UCSD-AML1 (cell line): ENCODE measurements at regions not wholly inside any gene's neighbourhood (a gene's known extent, or its start where the extent isn't known, plus 50 kb on each side); places are given as distances from the start of the nearest gene placed in this dataset.
A peak's percentile ranks its signal among the peaks of the same experiment; 100 is the strongest.
"Not testable (repeated sequence)": the region's sequence is repeated elsewhere in the genome, so short reads cannot be mapped to it uniquely, and the experiment has no call there.

Experiments used
- DNase-seq: peaks from one replicate; lab custom pipeline; 2025; ENCODE audit not compliant: unreplicated experiment; lab: John Stamatoyannopoulos, UW

DNA sequence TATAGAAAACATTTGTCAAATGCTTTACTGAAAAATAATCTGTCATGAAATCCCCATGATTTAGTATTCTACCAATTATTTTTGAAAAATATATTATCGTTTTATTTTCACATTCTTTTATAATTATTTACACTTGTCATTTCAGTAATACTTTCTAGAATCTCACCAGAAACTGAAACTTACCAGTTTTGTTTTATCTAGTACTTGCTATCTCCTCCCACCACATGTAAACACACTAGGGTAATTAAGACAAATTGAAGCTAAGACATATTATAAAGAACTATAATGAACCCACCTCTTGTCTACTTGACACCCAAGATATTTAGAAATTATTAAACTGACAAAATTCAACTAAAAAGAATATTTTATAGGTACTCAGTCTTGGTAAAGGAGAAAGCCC lies 51.5 kb upstream of the GRM3 start:
- no peak for DNase-seq

DNA sequence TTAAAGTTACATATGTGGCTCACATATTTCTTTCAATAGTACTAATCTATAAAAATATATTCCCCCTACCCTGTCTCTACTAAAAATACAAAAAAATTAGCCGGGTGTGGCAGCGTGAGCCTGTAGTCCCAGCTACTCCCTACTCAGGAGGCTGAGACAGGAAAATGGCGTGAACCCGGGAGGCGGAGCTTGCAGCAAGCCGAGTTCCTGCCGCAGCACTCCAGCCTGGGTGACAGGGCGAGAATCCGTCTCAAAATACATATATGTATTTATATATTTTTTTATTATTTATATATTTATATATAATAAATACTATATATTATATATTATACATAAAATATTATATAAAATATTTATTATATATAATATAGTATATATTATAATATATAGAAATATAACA lies 69.7 kb upstream of the GRM3 start:
- DNase-seq: no peak

DNA sequence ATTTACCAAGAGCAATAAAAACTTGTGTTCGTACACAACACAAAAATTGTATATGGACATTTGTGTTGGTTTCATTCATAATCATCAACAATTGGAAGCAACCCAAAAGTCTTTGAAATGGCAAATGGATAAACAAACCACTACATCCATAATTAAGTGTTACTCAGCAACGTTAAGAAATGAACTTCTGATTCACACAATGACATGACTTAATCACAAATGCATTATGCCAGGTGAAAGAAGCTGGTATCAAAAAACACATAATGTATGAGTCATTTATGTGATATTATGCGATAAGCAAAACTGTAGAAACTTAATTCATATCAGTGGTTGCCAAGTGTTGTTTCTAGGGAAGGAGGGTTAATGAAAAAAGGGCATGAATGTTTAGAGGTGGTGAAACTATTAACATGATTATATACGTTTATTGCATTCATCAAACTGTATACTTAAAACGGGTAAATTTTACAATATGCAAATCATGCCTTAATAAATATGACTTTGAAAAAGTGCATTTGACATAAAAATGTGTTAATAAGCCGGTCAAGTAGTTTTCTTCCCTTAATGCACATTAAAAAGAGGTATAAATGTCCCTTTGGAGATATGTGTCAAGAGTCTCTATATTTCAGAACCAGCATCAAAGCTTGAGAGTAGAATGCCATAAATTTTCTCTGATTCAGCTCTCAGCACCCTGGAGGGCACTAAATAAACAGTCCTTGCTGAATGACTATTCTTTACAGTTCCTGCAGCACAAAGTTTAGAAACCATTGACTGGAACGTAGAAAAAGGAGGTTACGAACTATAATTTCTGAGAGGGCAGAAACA lies 84.8 kb upstream of the GRM3 start:
- no peak for DNase-seq

DNA sequence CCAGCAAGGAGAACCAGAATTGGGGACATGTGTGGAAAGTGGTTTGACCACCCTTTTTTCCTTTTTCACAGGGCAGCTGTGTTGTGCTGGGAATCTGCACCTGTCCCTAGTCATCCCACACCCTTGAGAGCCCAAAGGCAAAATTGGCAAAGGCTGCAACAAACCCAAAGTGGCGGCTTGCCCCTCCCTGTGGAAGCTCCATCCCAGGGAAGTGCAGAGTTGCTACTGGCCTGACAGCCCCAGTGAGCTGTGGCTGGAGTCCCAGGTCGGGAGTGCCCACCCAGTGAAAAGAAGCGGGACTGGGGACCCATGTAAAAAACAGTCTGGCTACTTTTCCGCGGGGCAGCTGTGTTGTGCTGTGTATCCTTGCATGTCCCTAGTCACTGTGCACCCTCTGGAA lies 109.1 kb upstream of the GRM3 start:
- no peak for DNase-seq

DNA sequence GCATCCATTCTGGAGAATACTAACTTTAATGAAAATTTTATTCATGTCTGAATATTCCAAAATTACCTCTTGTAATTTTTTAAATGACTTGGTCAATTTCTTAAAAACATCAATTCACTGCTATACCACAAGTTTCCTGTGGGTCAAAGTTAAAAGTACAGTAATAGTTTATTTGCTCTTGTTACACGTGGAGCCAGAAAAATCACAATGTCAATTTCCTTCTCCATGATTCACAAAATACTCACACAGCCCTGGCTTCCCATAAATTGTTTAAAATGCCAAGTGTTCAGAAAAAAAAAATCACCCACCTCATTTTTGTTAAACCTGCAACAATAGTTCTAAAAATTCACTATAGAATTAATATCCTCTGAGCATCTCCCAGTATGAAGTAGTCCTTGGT lies 139.5 kb upstream of the GRM3 start:
- DNase-seq: no peak

- no peak for DNase-seq
Measured at GRCh38 chr7:86499986-86500385, 143.7 kb upstream of the GRM3 start.

- DNase-seq: no peak
Measured at GRCh38 chr7:86485827-86486226, 157.9 kb upstream of the GRM3 start.

DNA sequence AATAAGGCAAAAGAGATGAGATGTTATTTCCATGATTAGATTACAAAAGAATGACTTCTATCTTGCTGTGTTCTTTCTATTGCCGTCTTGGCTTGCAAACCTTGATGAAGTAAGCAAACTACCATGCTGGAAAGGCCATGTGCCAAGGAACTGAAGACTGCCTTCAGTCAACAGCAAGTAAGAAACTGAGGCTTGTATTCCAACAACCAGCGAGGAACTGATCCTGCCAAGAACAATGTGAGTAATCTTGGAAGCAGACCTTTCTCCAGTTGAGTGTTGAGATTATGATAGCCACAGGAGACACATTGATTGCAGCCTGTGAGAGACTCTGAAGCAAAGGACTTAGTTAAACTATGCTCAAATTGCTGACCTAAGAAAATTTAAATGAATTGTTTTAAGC lies 164.6 kb upstream of the GRM3 start:
- no peak for DNase-seq

GRCh38 chr7:86477343-86477935 lies 166.3 kb upstream of the GRM3 start:
- no peak for DNase-seq

DNA sequence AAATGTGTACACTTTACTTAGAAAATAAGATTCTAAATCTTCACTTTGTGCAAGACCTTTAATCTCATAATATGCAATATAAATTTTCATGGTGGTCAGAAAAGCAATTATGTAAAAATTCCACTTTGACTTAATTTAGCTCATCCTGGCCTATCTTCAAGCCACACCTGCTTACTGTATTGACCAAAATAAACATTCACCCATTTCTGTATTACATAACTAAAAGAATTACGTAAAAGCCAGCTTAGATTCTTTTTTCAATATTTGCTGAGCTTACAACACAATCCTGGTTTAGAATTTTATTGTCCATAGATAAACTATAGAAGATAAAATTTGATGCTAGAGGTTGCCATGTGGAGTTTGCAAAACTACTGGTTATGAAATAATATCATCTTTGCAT lies 172.9 kb upstream of the GRM3 start:
- DNase-seq: no peak

GRCh38 chr7:86469680-86470295 lies 173.9 kb upstream of the GRM3 start:
- peak; percentile 7 for DNase-seq

- no peak for DNase-seq
Measured at GRCh38 chr7:86454753-86455152, 189.0 kb upstream of the GRM3 start.

DNA sequence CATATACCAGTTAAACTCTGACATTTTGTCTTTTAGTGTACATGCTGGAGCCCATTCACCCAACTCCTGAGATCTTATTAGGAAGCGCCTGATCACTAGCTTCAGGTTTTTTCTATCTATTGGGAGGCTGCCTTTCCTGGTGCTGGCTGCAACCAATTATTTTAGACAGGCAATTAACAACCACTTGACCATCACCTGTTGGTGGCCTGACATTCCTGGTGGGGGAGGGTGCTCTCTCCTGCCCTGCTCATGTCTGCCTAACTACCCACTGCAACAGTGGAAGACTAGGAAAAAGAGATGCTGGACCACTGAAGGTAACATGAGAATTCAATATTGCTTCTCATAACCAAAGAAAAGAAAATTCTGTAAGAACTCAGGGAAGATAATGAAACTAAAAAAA lies 190.3 kb upstream of the GRM3 start:
- no peak for DNase-seq

DNA sequence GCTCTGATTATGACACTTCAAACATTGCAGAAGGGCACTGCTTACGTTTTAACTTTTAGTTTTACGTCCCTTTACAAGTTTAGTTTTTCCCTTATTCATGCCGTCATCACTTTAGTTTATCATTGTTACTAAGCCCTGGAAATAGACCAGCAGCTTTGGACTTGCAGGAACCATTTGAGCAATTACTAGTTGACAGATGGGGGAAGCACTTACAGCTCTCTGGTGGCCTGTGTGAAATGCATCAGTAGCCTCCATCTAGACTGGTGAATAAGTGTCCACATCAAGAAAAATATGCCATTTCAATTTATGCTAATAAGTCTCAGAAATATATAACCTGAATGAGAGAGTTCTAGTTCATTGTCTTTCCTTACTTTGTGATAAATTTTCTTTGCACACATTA lies 194.9 kb upstream of the GRM3 start:
- no peak for DNase-seq

DNA sequence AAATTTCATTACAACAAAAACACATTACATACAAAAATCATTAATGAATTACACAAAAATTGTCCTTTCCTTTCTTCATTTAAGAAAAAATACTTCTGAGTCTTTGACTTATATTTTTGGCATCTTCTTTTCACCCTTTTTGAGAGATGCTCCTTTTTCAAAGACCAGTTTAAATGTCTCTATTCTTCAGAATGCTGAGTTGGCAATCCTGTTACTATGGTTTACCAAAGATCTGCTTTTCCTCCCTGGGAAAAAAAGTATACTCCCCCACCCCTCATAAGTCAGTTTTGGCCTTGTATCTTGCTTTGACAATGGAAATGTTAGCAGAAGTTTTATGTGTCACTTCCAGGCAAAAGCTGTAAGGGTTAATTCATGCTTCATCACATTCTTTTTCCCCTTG lies 198.4 kb upstream of the GRM3 start:
- no peak for DNase-seq

- DNase-seq: no peak
Measured at GRCh38 chr7:86444245-86444644, 199.5 kb upstream of the GRM3 start.

GRCh38 chr7:86440420-86440819 lies 203.3 kb upstream of the GRM3 start:
- DNase-seq: not testable (repeated sequence)

GRCh38 chr7:86437951-86438450 lies 205.7 kb upstream of the GRM3 start:
- no peak for DNase-seq

- DNase-seq: no peak
Measured at GRCh38 chr7:86431761-86432160, 211.9 kb upstream of the GRM3 start.

- DNase-seq: no peak
Measured at GRCh38 chr7:86411814-86412213, 231.9 kb upstream of the GRM3 start.

- DNase-seq: no peak
Measured at GRCh38 chr7:86407291-86407690, 236.4 kb upstream of the GRM3 start.

DNA sequence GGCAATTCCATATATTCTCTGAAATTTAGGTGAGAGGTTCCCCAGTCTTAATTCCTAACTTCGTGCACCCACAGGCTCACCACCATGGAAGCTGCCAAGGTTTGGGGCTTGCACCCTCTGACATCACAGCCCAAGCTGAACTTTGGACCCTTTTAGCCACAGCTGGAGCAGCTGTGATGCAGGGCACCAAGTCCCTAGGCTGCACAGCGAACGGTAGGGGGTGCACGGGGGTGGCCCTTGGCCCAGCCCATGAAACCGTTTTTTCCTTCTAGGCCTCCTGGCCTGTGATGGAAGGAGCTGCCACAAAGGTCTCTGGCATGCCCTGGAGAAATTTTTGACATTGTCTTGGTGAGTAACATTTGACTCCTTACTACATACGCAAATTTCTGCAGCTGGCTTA lies 251.9 kb upstream of the GRM3 start:
- no peak for DNase-seq
